GM18858 (cell line): ENCODE measurements at regions not wholly inside any gene's neighbourhood (a gene's known extent, or its start where the extent isn't known, plus 50 kb on each side); places are given as distances from the start of the nearest gene placed in this dataset.
"Not testable (repeated sequence)": the region's sequence is repeated elsewhere in the genome, so short reads cannot be mapped to it uniquely, and the experiment has no call there.

Experiments
- ATAC-seq: cut with Tn5 transposase; IDR thresholded peaks from one replicate; pipeline ENCODE4 v1.9.1; 2021; ENCODE audit not compliant: unreplicated experiment

DNA sequence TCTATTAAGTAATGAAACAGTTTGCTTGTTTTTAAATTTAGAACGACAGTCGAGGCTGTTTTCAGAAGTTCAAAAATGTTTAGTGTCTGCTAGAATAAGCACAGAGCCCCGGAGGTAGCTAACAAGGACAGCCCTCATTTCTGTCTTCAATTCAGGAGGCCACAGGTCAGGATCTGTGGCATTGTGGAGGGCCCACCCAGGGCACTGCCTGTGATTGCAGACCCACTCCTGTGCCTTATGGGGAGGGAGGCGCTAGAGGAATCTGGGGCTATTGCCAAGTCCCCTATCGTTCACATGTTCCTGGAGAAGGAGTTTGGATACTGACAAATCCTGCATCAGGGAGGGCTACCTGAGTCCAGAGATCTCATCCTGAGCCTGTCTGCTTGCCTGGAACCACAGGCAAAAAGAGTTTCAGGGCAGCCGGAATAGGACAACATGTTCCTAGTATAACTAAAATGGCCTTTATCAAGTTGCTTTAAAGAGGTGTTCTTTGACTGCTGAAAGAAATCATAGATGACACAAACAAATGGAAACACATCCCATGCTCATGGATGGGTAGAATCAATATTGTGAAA, 141.5 kb upstream of the ROPN1 start:
- ATAC-seq = no peak

DNA sequence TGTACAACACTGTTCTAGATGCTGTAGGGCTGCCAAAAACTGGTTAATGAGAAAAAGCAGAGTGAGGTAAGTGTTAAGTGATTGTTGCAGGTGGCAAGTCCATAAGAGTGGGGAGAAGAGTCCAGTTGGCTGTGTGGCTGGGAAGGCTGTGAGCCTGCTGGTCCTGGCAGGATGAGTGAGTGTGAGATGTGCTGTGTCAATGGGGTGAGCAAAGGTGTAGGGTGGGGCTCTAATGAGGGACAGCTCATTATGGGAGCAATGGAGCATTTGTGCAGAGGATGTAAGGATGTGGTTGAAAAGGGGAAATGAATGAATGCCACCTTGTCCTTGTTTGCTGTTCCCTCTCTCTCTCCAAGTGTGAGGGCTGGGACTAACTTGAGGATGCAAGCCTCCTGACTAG, 145.3 kb upstream of the ROPN1 start:
- ATAC-seq = no peak

DNA sequence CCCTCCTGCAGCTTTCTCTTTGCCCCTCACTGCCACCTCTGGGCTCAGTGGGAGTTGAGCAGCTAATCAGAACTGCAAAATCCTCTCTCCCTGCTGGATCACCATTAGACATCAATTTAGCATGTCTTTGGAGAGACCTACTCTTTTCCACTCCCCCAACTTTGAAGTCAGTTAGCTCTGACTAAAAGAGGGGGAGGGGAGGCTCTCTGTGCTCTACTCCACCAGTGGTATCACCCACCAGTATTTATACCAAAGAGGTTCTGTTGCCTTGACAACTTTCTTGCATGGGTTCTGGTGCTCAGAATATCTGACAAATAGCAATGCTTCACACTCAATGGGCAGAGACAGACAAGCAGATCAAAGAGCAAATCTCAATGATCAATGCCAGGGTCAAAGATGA, 146.2 kb upstream of the ROPN1 start:
- no peak for ATAC-seq

DNA sequence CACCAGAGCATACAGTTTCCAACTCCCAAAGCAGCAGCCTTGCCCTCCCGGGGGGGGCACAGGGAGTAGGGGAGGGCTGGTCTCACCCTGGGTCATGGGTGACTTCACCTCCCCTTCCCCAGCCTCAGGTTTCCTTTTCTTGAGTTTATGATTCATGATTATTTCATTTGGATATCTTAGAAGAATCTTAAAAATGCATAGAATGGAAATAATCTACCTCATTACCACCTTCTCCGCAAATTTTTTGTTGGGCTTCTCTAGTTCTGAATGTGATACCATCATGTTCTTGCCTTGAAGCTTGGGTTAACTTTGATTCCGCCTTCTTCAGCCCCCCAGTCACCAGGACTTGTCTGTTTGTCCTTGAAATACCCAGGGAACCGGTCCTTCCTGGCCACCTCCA, 148.8 kb upstream of the ROPN1 start:
- ATAC-seq = no peak

DNA sequence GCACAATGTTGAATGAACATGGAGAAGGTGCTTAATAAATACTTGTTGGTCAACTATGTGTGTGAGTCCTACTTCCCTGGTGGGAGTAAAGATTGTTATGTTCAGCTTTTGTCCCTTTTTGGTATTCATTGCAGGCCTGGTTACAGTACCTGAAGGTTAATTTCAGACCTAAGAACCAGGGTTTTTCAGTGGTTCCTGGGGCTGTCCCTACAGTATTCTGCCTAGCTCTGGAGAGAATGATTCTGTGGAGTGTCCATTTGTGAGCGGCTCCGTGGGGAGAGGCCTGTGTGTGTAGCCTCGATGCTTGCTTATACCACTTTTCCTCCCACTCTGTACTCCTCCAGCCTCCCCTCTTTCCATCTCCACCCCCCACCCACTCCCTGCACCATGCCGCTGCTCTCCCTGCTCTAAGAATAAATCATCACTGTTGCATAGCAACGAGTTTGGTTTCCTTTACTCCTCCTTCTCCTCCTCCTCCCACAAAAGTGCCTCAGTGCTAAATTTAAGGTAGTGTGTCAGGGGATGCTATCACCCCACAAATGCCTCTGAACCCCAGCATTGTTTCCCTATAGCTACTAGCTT, 150.6 kb upstream of the ROPN1 start:
- no peak for ATAC-seq

DNA sequence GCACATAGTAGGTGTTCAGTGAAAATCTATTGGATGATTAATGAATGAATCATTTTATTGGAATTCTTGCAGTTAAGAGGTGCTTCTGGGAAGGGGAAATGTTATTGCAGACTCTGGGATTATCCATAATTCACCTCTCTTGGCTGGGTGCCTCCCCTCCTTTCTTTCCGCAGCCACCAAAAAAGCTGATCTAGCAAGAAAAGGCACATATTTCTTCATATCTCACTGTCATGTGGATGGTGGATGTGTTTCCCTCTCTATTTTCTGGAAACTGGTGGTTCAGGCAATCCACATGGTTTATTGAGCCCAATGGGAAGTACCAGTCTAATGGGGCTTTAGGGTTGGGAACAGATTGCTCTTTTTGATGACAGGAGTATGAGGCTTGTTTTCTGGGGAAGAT, 151.1 kb upstream of the ROPN1 start:
- no peak for ATAC-seq

DNA sequence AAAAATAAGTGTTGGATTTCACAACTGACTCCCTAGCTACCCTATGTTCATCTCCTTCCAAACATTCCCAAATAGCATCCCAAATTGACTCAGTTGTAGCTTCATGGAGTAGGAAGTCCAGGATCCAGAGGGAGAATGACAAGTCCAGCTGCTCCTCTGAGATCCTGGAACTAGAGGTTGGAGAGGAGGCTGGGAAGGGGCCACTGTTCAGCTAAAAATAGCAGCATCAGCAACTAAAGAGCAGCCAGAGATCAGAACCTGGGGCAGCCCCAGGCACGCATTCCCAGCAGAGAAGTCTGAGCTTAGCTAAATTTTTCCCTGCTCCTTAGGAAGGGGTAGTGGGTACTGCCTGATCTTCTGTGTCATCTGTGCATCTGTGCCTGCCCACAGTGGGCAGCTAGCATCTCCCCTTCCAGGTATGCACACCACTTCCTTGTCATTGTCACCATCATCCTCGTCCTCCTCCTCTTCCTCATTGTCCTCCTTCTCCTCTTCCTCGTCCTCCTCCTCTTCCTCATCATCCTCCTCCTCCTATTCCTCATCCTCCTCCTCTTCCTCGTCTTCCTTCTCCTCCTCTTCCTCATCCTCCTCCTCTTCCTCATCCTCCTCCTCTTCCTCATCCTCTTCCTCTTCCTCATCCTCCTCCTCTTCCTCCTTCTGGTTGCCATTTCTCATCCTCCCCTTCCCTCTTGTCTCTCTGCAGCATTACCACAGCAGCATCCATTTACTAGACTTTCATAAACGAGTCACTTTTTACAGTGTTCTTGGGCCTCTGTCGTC, 152.3 kb upstream of the ROPN1 start:
- ATAC-seq = no peak

DNA sequence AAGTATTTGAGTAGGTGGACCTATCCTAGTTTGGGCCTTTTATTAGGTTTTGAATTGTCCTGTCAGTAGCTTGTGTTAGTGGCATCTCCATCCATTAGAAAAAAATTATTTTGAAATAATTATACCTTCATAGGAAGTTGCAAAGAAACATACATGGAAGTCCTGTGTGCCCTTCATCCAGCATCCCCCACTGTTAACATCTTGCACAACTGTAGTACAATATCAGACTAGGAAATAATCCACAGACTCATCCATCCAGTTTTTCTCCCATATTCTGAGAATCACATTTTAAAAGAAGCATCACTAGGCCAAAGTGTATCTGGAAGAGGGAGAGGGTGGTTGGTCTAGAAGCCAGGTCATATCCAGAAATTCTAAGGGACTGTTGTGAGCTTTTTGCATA, 155.5 kb upstream of the ROPN1 start:
- ATAC-seq = no peak

DNA sequence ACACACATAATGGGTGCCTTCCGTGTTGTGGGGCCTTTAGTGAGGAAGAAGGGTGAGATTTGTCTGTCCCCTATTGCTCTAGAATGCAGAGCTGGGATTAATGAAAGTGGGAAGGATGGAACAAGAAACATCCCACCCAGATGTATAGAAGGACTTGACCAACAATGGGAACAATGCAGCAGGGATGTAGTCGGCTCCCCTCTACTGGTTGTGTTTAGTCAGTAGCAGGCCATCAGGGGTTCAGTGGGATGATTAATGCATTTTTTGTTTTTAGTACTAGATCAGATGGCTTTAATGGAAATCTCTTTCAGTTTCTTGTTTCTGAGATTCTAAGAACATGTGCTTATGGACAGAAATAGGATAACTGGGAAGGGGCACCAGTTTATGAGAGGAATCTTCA, 156.0 kb upstream of the ROPN1 start:
- ATAC-seq = no peak

DNA sequence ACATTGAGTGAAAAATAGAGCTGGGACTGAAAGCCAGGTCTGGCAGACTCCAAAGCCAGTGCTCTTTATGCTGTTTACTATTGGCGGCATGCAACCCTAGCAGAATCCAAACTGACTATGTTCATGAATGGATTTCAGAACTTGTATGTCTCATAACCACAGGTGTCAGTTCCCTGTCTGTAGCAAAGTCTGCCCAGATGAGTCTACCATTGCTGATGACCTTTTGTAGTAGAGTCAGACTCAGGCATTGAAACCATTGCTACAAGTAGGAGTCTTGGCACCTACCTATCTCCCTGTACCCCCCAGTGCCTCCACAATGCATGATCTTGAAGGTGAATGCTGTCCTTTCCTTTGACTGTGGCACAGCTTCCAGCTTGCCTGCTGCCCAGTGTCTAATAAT, 157.2 kb upstream of the ROPN1 start:
- ATAC-seq = no peak

DNA sequence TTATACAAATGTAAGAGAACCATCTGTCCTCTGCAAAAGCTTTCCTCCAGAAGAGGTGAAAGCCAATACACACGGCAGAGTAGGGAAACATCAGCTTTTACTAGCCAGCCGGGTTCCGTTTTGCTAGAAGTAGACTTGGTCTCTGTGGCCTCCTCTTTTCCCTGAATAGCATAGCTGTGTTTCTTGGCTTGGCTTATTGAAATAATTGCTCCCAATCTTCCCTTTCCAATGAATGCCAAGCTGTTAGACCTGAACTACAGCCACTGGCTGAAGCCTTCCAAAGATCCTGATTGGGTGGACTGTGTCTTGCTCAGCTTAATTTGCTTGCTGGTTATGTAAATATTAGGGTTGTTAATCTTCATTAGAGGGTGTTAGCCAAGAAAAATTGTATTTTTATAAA, 157.8 kb upstream of the ROPN1 start:
- ATAC-seq = no peak

DNA sequence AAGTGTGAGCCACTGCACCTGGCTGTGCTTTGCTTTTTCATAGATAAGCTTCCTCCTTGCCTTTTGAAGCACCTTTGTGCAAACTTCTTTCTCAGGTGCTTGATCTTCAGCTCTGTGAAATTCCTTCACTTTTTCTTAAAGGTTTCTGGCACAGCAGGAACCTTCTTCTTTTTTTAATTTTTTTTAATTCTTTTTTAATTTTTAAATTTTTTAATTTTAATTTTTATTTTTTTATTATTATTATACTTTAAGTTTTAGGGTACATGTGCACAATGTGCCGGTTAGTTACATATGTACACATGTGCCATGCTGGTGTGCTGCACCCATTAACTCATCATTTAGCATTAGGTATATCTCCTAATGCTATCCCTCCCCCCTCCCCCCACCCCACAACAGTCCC, 161.0 kb upstream of the ROPN1 start:
- ATAC-seq = not testable (repeated sequence)

DNA sequence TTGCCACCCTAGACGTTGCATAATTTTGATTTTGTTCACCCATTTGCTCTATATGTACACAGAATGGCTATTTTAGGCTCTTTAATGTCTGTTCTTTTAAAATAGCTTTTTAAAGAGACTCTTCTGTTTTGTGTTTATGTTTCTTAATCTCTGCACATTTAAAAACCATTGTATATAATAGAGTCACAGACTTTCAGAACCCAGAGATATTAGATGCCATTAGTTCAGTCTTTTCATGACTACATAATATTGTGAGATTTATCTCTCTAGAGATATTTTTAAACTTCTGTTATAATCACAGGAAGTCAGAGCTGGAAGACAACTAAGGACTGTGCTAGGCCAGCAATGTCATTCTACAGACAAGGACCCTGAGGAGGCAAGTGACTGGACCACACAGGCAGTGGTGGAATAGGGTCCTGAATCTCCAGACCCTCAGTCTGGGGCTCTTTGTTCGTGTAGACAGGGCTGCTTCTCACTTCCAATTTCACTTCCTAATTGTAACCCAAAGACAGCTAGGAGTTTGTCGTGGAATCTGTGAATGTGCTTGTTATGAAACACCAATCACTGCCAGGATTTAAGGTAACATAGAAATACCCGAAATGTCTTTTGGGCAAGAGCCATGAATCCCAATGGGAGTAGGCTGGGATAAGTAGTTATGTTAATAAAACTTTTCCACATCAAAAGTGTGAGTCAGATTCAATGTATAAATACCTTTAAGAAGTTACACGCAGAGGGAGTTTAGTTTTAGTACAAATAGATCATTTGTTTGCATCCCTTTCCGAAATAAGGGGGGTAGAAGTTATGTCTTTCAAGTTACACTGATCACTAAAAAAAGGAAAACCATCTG, 165.2 kb upstream of the ROPN1 start:
- ATAC-seq = no peak

DNA sequence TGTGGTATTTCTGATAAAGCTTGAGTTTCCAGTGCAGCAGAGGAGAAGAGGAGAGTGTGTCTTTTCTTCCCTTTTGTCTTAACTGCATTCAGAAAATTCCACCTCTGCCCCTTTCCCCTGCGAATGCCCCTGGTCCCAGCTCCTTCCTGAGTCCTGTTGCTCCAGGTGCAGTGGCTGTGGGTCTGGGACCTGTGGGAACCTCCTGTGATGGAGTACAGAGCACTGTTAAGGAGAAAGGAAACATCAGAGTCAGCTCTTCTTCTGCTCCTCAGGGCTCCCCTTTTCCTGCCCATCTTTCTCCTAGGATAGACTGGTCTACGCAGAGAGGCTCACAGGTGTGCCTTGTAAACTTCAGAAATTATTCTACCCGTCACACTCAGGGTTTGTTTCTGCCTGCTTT, 165.8 kb upstream of the ROPN1 start:
- ATAC-seq = no peak

DNA sequence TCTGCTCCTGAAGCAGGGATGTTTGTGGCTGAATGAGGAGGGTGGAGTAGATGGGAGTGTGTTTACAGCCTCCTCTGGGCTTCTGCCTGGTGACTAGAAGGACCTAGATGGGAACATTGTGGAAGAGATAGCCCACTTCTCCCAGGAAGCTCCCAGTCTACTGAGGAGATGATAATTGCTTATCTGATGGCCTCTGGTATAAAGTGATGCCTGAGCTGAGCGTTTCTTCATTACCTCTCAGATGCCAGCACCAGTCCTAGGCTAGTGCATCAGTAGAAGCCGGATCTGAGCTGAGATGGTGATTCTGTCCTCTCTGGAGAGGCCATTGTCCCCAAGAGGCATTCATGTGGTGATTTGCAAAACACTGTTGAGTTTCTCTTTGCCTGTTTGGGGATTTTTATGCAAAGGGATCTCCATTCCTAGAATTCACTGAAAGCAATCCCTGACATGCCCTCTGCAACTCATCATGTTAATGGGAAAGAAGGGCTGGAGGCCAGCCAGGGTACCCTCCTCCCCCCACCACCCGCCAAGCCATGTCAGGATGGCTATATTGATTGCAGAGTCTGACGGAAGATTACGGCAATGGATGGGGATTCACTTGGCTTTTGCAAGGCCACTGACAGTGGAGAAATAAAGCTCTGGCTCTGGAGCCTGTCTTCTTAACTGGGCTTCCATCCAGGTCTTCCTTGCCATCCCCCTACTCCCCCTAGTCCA, 166.4 kb upstream of the ROPN1 start:
- no peak for ATAC-seq

DNA sequence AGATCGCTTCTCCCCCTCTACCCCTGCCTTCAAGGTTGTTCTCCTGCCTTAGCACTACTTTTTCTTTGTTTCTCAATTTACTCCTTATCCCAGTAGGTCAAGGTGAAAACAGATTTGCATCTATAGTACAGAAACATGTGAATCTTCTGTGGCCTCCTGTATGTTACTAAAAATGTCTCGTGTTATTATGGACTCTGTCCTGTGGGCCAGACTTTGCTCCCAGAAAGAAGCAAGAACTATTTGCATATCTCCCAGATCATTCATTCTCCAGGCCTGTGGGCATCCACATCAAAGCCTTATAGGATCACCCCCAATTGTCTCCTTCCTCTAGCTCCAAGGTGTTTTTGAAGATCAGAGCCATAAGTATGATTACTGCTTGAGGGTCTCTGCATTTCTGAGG, 169.5 kb upstream of the ROPN1 start:
- ATAC-seq = no peak

DNA sequence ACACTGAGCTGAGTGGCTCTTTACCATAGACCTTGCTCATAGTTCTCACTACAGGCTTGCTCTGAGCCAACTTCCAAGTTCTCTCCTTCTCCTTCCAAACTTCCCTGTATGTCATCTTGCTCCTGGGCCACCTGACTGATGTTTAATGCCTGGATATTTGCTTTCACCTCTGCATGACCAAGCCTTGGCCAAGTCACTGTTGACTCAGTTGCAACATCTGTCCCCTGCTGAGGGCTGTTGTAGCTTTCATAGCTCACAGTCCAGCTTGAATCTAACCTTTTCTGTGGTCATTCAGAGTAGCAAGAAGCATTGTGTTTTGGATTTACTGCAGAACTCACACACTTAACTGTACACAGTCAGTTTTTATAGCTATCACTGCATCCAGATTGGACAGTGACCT, 171.8 kb upstream of the ROPN1 start:
- ATAC-seq = no peak

DNA sequence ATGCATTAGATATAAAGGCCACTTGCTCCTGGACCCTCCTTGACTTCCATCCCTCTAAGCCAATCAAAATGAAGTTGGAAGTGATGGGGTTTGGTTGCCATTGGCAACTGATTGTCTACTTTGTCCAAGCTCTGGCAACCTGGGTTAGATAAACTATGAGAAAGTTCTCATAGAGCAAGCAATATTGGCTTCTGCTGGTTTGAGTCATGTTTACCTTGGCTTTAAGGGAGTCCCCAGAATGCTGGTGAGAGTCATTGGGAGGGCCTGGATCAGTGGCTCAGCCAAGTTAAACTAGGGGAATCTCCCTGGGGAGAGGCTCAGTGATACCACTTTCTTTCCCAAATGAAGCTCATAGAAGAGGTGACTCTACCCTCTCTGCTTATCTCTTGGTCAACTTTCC, 176.3 kb upstream of the ROPN1 start:
- ATAC-seq = no peak

DNA sequence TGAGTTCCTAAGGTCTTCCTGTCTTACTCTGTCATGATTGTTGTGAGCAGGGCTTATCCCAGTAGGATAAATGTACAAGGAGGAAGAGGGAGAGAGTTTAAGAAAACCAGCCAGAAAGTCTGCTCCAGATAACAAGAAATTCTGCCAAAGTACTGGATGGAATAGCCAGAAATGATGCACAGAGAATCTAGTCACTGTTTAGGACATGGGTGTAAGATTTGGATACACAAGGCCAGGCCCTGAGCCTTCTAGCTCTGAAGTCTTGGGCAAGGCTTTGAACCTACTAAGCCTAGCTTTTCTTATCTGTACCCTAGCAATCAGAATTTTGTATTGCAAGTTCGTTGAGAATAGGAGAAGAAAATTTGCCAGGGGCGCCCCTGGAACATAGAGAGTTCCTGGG, 180.4 kb upstream of the ROPN1 start:
- no peak for ATAC-seq

DNA sequence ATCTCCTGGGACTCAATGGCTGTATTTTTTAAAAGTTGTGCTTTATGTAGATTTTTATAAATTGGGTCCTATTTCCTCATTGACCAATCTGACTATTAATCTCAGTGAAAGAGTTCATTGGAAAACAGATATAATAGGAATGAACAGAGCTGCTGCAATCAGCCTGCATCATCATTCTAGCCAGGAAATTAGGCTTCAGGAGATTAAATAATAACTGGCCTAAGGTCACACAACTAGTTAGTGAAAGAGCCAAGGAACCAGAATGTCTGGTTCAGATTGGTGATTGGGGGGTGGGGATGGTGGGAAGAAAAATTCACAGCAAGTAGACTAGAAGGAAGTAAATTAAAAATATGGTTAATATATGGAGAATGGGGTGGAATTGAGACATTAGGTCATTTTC, 180.9 kb upstream of the ROPN1 start:
- ATAC-seq = no peak

DNA sequence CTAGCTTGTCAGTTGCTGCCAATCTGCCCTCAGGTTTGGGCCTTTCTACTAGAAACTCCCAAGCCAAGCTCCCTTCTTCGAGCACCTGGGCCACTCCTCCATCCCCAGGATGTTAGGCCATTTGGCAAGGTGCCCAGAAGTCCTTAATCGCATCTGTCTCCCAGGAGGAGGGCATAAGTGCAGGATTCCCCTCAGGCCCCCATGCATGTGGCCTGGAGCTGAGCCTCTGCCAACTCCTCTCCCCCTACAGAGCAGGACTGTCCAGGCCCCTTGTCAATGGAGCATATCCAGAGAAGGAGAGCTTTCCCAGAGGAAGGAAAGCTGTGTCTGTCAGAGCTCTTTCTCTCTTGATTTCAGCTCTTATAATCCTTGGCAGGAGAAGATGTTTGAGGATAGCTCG, 182.6 kb upstream of the ROPN1 start:
- no peak for ATAC-seq
